Neural cell (in vitro differentiated cells): ENCODE measurements at regions not wholly inside any gene's neighbourhood (a gene's known extent, or its start where the extent isn't known, plus 50 kb on each side); places are given as distances from the start of the nearest gene placed in this dataset.

Experiments used
- EP300 ChIP-seq: fragments of 450-650 bp; conservative IDR thresholded peaks from 2 replicates; pipeline ENCODE4 v1.6.1; 2014; ENCODE audit warnings: antibody characterized with exemption, mild to moderate bottlenecking, moderate library complexity; ENCODE audit not compliant: poor library complexity, severe bottlenecking
- POLR2AphosphoS5 ChIP-seq: IDR thresholded peaks from 2 replicates; pipeline ENCODE4 v1.6.1; 2012
- TF ChIP-seq, protein P1 (sequence below): fragments of 450-650 bp; IDR thresholded peaks from 2 replicates; pipeline ENCODE4 v1.5.1; 2014; ENCODE audit warnings: antibody characterized with exemption, mild to moderate bottlenecking, moderate library complexity; ENCODE audit not compliant: poor library complexity, severe bottlenecking

GRCh38 chr16:51592001-51592501 is 441.0 kb upstream of the SALL1 start:
- TF ChIP-seq, protein P1, sequence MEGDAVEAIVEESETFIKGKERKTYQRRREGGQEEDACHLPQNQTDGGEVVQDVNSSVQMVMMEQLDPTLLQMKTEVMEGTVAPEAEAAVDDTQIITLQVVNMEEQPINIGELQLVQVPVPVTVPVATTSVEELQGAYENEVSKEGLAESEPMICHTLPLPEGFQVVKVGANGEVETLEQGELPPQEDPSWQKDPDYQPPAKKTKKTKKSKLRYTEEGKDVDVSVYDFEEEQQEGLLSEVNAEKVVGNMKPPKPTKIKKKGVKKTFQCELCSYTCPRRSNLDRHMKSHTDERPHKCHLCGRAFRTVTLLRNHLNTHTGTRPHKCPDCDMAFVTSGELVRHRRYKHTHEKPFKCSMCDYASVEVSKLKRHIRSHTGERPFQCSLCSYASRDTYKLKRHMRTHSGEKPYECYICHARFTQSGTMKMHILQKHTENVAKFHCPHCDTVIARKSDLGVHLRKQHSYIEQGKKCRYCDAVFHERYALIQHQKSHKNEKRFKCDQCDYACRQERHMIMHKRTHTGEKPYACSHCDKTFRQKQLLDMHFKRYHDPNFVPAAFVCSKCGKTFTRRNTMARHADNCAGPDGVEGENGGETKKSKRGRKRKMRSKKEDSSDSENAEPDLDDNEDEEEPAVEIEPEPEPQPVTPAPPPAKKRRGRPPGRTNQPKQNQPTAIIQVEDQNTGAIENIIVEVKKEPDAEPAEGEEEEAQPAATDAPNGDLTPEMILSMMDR, result no peak
- no peak for TF ChIP-seq POLR2AphosphoS5
- no peak for TF ChIP-seq EP300
